Fibroblast of skin of back (primary cell): ENCODE measurements at regions not wholly inside any gene's neighbourhood (a gene's known extent, or its start where the extent isn't known, plus 50 kb on each side); places are given as distances from the start of the nearest gene placed in this dataset.
A peak's percentile ranks its signal among the peaks of the same experiment; 100 is the strongest.

Experiments
- DNase-seq: peaks from one replicate; pipeline ENCODE4 v3.0.0-alpha.2; 2013

GRCh38 chr1:221435504-221435904, 306.4 kb downstream of the DUSP10 start:
- DNase-seq = peak; percentile 65

- DNase-seq = no peak
These were observed 304.7 kb downstream of the DUSP10 start for GRCh38 chr1:221437171-221437570.

GRCh38 chr1:221437926-221438325, 304.0 kb downstream of the DUSP10 start:
- peak; percentile 84 for DNase-seq

DNA sequence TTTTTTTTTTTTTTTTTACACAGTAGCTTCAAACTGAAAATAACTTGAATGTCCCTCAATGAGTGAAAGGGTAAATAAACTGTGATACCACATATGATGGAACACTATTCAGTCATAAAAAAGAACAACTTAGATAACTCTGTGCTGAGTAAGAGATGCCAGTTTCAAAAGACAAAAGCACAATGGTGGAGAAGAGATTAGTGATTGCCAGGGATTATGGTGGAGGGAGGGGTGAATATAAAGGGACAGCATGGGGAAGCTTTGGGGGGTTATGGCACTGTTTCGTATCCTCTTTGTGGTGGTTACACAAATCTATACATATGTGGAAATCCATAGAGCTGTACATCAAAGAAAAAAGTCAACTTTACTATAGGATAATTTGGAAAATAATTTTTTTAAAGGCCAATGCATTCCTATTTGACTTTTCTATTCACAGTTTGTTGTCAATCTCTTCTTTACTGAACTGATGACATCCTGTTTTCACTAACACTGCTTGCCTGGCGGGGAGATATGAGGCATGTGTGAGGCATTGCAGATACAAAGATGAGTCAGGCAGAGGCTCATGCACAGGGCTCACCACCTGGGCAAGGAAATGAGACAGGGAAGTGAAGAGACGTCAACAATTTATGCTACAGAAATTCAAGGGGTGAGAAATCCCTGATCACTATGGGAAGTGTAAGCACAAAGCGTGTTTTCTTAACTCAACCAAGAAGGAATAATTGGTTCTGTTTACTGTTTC, 302.7 kb downstream of the DUSP10 start:
- DNase-seq = peak; percentile 93

DNA sequence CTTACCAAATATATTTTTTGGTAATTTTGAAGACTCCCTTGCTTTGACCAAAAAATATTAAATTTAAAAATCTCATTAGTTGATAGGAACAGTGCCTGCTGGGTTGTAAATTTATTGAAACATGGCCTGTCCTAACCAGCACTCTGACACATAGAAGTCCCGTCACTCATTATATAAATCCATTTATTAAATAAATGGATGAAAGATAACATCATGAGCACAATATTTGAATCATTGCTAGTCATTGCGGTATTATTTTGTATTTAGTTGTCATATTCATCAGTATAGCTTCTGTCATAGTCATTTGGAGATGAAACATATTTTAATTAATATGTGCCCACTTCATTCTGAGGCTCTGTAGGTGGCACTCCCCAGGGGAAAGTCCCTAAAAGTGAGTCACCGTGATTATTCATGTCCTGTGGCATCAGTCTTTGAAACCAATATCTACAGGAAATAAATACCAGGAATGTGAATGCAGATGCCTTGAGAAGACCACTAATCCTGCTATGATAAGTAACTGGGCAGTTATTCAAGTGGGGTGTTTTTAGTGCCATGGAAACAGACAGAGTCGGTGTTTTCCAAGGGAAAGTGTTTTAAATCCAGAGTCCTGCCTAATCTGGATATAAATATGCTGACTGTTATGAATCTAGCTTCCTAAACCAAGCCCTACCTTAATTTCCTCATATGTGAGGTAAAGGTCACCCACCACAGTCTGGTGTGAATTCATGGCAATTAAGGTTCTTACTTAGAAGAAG, 302.0 kb downstream of the DUSP10 start:
- peak; percentile 99 for DNase-seq

GRCh38 chr1:221440658-221441057, 301.2 kb downstream of the DUSP10 start:
- peak; percentile 36 for DNase-seq

DNA sequence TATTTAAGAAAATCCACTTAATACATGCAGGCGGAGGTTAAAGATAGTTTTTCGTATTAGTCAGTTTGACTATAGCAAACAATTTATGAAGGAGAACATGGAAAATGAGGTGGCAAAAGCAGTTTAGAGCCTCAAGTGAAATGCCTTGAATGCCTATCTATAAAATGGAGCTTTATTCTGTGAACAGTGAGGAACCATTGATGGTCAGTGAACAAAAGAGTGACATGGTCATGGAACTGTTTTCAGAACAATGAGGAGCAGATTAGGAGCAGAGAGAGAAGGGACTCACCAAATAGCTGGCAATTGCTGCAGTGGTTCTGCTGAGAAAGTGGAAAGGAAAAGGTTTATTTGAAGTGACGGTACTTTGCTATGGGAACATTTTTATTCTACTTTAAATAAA, 299.8 kb downstream of the DUSP10 start:
- DNase-seq = no peak

DNA sequence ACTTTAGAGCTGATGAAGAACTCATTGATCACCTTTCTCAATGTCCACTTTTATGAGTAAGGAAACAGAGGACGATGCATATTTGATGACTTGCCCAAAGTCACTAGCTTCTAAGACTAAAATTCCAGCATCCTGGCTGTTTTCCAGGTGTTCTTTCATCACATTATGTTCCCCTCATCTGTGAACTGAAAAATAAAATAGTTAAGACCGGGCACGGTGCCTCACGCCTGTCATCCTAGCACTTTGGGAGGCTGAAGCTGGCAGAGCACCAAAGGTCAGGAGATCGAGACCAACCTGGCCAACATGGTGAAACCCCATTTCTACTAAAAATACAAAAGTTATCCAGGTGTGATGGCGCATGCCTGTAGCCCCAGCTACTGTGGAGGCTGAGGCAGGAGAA, 297.5 kb downstream of the DUSP10 start:
- DNase-seq = no peak

DNA sequence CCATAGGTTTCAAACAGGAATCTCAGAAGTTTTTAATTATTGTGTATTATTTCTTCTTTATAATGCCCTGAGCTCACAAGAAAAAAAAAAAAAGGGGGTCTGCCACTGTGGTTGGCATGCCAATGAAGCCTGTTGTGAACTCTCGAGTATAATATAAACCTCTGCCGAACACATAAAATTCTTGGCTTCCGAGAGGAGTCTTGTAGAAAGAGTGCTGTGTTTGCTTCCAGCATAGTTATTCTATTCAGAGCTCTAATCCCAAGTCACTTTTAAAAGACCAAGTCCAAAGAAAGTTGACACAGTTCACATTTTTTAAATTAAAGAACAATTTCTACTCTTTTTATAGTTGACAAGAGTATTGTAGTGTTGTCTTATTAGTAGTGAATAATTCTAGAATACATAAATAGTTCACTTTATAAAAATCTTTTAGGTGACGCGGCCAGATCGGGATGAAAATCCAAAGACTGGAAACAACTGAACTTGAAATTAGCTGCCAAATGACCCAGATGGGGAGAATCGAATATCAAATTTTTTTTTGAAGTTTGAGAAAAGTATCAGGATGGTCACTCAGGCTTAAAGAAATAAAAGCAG, 293.2 kb downstream of the DUSP10 start:
- no peak for DNase-seq

DNA sequence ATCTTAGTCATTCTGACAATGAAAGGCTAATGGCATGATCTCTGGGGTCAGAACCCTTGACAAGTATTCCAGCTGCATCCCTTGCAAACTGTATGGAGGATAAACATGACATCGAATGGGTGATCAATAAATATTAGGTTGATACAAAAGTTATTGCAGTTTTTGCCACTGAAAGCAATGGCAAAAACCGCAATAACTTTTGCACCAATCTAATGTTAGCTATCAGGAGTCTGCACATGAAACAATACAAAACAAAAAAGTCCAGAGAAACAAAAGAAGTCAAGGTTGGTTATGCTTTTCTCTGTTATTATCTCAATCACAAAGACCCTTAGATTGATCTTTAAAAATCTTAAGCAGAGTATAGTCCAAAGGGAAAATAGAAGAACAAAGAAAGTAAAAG, 292.7 kb downstream of the DUSP10 start:
- no peak for DNase-seq

DNA sequence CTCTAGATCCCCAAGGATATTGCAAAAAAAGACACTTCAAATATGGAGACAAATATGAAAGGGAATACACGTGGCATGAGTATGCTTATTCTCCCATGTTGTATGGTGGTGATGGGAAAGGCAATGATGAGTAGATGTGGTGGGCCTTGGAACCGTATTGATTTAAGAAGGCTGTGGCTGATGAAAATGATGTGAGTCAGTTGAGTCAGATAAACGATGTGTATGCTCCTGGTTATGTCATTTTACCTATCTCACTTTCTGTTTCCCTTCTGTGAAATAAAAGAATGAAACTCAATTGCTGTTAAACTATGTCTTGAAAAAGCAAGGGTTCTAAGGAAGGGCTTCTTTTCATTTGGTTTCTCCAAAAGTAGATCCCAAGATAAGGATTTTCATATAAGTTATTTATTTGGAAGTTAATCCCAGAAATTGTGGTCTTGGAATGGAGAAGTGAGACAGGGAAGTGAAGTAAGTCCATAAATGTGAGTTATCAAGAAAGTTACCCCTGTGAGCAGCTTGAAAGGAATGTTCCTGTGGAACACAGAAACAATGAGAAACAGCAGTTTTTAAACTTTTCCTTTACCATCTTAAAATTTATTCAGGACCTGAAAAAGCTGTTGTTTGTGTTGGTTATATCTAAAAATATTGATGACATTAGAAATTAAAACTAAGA, 292.0 kb downstream of the DUSP10 start:
- DNase-seq = peak; percentile 48

DNA sequence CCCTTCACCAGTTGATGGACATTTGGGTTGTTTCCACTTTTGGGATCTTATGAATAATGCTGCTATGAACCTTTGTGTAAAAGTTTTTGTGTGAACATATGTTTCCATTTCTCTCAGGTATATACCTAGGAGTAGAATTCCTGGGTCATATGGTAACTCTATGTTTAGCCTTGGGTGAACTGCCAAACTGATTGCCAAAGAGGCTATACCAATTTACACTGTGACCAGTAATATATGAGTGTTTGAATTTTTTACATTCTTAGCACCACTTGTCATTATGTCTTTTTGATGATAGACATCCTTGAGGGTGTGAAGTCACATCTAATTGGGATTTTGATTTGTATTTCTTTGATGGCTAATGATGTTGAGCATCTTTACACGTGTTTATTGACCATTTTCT, 290.1 kb downstream of the DUSP10 start:
- DNase-seq = no peak

DNA sequence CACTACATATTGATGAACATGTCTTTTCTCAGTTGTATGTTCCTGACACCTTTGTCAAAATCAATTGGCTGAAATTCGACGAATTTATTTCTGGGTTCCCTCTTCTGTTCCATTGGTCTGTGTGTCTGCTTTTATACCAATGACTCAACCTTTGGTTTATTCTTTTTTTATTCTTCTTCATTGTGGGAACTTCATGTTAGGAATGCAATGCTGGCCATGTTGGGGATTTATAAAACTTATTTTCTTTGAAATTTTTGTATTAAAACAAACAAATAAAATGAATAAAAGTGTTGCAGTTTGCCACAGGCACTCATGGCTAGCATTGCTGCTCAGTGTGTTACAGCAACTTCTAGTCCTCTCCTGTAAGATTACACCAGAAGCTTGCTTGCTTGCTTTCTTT, 287.8 kb downstream of the DUSP10 start:
- DNase-seq = peak; percentile 40

DNA sequence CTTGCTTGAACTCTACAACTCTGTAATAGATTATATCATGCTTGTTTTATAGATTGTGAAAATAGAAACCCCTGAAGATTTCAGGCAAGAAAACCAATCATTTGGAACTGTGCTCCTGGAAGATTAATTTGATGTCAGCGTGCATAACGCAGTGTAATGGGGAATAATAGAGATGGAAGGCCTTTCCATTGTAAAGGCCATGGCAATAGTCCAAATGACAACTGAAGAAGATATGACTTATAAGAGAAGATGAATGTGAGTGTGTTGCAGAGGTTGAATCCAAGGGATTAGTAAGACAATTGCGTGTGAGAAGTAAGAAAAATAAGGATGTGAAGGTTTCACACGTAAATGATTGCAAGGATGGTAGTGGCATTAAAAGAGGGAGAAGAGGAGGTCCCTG, 285.0 kb downstream of the DUSP10 start:
- no peak for DNase-seq

GRCh38 chr1:221457685-221458446, 284.0 kb downstream of the DUSP10 start:
- no peak for DNase-seq

DNA sequence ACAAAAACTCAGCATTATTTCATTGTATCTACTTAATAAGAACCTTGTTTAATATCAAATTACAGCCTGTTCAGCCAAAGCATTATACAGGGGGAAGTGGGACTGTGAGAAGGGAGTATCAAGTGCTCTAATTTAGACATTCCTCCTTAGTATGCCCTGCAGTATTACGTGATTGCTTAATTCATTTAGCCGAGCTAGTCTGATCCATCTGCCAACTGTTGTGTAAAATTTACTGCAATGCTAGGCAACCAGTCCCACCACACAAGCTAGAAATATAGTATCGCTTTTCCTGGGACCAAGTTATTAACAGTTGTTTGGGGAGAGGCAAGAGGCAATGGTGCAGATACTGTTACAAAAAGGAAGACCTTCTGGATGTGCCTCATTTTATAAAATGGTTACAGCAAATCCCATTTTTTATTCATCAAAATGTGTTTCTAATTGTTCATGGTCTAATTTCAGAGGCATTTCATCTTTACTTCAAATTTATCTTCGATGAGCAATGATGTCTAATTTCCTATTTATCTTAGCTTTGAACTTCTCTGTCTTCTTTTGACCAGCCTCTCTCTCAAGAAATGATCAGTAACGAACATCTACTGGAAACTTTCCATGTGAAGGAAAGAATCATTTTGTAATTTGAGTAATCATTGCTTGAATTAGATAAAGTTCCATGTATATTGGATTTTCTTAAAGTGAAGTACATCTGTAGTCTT, 283.3 kb downstream of the DUSP10 start:
- DNase-seq = no peak

DNA sequence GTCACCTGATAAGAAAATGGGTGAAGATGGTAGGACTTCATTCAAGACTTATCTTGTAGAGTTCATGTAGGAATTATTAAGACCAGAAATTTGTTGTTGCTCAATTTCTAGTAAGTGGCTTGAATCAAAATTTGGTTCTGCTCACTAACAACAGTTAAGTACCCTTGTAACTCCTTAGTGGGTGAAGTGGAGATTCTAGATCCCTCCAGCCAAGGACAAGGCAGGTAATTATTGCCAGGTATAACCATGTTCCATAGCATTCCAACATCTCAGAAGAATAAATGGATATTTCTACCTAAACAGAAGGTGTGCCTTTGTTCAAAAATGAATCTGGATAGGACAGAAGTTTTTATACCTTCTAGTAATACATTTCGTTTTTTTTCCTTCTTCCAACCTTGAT, 282.3 kb downstream of the DUSP10 start:
- no peak for DNase-seq

- no peak for DNase-seq
These were observed 279.5 kb downstream of the DUSP10 start for GRCh38 chr1:221462345-221462744.

DNA sequence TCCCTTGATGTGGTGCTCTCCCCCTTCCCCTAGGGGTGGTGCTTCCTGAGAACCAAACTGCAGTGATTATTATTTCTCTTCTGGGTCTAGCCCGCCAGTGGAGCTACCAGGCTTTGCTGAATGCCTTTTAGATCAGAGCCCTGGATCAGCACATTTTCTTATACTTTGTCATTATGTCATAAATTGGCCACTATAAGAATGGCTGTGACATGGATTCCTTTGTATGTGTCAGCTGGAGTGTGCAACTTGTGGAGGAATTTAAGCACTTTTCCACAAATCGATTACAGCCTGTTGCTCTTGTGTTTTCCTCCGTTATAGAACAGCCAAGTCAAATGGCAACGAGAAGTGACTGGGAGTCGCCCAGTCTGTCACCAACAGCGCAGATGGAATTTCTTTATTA, 273.3 kb downstream of the DUSP10 start:
- peak; percentile 71 for DNase-seq

GRCh38 chr1:221469476-221469875, 272.4 kb downstream of the DUSP10 start:
- DNase-seq = no peak

DNA sequence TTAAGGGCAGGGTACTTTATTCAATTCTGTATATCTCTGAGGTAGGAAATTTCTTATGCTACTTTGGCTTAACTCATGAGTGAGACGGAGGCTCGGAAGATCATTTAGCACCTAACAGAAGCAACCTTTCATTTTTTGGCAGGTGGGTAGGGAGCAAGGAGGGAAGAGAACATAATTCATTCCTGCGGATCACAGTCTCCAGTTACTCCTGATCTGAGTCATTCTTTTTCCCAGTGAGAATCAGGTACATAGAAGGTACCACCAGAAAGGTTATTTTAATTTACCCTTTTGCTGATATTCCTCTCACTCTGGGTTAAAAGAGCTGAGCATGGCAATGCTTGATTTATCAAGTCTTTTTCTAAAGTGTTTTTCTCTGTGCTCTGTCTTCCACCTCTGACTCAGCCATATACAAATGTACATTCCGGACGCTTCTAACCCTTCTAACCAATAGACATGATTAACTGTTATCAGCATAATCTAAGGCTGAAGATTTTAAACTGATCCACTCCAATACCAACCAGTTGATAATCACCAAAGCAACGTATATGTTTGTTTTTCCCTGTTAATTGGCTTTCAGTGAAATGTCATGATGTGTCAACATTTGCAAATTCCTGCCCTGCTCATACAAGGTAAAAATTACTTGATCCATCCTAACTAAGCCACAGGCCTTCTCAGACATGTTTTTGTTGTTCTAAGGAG, 271.7 kb downstream of the DUSP10 start:
- DNase-seq = no peak
